ENCODE measurements at regions not wholly inside any gene's neighbourhood (a gene's known extent, or its start where the extent isn't known, plus 50 kb on each side); places are given as distances from the start of the nearest gene placed in this dataset.

DNA sequence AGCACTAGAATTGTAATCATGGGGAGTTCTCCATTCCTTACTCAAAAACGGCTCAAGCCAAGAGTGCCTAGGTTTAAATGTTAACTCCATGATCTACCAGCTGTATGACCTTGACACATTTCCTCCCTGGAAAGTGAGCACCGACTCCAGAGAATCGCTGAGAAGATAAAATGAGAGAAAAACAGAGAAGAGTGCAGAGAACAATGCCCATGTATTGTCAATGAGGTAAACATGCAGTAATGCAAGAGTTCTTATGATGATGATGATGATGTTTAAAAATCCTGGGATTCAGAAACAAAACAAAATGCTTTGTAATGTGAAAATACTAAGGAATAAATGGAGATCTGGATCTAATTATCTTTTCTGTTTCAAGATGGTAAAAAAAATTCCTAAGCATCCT lies 64.8 kb upstream of the BEND6 start:
- H3K4me3 ChIP-seq (IDR thresholded peaks at IDR 0.05; ENCODE audit: insufficient read depth, low read depth, low read length) = no peak overlapping the region
- H3K36me3 ChIP-seq (ENCODE audit: insufficient read depth) = no peaks in the 10 kb centered on the region
- H2AFZ ChIP-seq (ENCODE audit: low read depth) = no peak overlapping the region
- no peak overlapping the region for H3K9ac ChIP-seq
- TF ChIP-seq, protein P1, sequence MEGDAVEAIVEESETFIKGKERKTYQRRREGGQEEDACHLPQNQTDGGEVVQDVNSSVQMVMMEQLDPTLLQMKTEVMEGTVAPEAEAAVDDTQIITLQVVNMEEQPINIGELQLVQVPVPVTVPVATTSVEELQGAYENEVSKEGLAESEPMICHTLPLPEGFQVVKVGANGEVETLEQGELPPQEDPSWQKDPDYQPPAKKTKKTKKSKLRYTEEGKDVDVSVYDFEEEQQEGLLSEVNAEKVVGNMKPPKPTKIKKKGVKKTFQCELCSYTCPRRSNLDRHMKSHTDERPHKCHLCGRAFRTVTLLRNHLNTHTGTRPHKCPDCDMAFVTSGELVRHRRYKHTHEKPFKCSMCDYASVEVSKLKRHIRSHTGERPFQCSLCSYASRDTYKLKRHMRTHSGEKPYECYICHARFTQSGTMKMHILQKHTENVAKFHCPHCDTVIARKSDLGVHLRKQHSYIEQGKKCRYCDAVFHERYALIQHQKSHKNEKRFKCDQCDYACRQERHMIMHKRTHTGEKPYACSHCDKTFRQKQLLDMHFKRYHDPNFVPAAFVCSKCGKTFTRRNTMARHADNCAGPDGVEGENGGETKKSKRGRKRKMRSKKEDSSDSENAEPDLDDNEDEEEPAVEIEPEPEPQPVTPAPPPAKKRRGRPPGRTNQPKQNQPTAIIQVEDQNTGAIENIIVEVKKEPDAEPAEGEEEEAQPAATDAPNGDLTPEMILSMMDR (conservative IDR thresholded peaks at IDR 0.05; ENCODE audit: low read depth, low read length) = no peak
- no peaks in the 10 kb centered on the region for H3K27me3 ChIP-seq (ENCODE audit: insufficient read depth, low read depth)
- H3K4me2 ChIP-seq = peak overlapping the region; percentile 22; the same call in 1 of the 2 replicates
- H3K79me2 ChIP-seq (ENCODE audit: insufficient read depth, low read depth) = no peaks in the 10 kb centered on the region
- no peak overlapping the region for H3K27ac ChIP-seq
- no peaks in the 10 kb centered on the region for H4K20me1 ChIP-seq (ENCODE audit: insufficient read depth)
- H3K4me1 ChIP-seq (ENCODE audit: low read depth, poor library complexity, severe bottlenecking) = peaks cover 34% of the 10 kb centered on the region

DNA sequence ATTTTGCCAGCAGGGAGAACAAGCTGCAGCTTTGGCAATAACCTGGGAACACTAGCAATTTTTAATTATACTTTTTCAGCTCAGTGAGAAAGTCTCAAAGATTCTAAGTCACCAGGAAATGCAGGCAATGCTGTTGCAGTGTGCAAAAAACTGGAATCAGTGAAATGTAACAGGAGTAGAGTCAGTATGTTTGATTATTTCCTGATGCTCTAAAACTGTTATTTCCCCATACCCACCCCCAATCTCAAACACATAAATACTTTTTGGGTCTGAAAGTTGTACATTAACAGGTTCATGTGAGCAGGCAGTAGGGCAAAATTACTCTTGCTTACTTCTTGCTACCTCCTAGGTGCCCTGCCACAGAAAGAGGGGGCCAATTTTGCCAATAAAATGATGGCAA lies 65.4 kb upstream of the BEND6 start:
- no peaks in the 10 kb centered on the region for H3K27me3 ChIP-seq (ENCODE audit: insufficient read depth, low read depth)
- H3K36me3 ChIP-seq (ENCODE audit: insufficient read depth) = no peaks in the 10 kb centered on the region
- peaks cover 34% of the 10 kb centered on the region for H3K4me1 ChIP-seq (ENCODE audit: low read depth, poor library complexity, severe bottlenecking)
- no peak overlapping the region for H3K9ac ChIP-seq
- TF ChIP-seq, protein P1 (conservative IDR thresholded peaks at IDR 0.05; ENCODE audit: low read depth, low read length) = no peak
- no peak overlapping the region for H3K27ac ChIP-seq
- H2AFZ ChIP-seq (ENCODE audit: low read depth) = no peak overlapping the region
- no peaks in the 10 kb centered on the region for H3K79me2 ChIP-seq (ENCODE audit: insufficient read depth, low read depth)
- no peak overlapping the region for H3K4me3 ChIP-seq (IDR thresholded peaks at IDR 0.05; ENCODE audit: insufficient read depth, low read depth, low read length)
- no peaks in the 10 kb centered on the region for H4K20me1 ChIP-seq (ENCODE audit: insufficient read depth)
- no peak overlapping the region for H3K4me2 ChIP-seq

DNA sequence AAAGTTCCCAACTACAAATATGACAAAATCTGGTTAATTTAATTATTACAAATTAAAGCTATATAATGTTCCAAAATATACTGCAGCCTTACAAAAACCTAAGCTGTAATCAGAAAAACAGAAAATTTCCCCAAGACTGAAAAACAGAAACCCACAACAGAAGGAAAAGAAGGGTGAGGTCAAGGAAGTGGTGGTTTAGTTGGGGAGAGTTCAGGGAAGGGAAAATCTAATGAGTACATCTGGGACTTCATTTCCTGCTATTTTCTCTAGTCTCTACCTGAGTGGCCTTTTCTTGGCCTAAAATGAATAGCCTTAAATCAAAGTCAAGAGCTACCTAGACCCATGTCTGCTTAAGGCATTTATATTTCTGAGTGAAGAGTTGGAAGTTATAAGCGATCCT lies 66.2 kb upstream of the BEND6 start:
- Histone ChIP-seq H3K79me2 (ENCODE audit: insufficient read depth, low read depth) (no peaks in the 10 kb centered on the region), H2AFZ (ENCODE audit: low read depth) (no peak overlapping the region), H3K4me1 (ENCODE audit: low read depth, poor library complexity, severe bottlenecking) (peaks cover 34% of the 10 kb centered on the region), H3K4me2 (no peak overlapping the region), H3K9ac (no peak overlapping the region), H4K20me1 (ENCODE audit: insufficient read depth) (no peaks in the 10 kb centered on the region), H3K27me3 (ENCODE audit: insufficient read depth, low read depth) (no peaks in the 10 kb centered on the region), H3K27ac (no peak overlapping the region), H3K4me3 (IDR thresholded peaks at IDR 0.05; ENCODE audit: insufficient read depth, low read depth, low read length) (no peak overlapping the region), H3K36me3 (ENCODE audit: insufficient read depth) (no peaks in the 10 kb centered on the region)
- TF ChIP-seq, protein P1 (conservative IDR thresholded peaks at IDR 0.05; ENCODE audit: low read depth, low read length) = no peak

DNA sequence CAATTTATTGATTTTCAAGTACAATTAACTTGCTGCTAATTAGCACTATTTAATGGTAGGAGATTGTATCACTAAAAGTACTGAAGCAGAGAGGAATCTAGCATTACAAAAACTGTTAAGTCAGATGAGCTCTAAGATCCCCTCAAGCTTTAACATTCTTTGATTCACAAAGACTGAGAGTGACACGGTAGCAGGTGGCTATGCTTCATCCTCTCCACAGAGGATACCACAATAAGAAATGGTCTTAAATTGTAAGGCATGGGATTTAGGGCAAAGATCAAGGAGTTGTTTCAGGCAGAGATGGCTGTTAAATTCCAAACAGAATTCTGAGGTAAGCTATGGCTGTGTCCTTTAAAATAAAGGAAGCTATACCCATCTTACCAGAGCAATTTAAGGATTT lies 67.8 kb upstream of the BEND6 start:
- Histone ChIP-seq H4K20me1 (ENCODE audit: insufficient read depth) (no peaks in the 10 kb centered on the region), H3K4me1 (ENCODE audit: low read depth, poor library complexity, severe bottlenecking) (peaks cover 34% of the 10 kb centered on the region), H2AFZ (ENCODE audit: low read depth) (no peak overlapping the region)

More for the DNA sequence above, 67.8 kb upstream of the BEND6 start:
- no peak overlapping the region for H3K4me3 ChIP-seq (IDR thresholded peaks at IDR 0.05; ENCODE audit: insufficient read depth, low read depth, low read length)
- H3K36me3 ChIP-seq (ENCODE audit: insufficient read depth) = no peaks in the 10 kb centered on the region
- H3K9ac ChIP-seq = no peak overlapping the region
- H3K27me3 ChIP-seq (ENCODE audit: insufficient read depth, low read depth) = no peaks in the 10 kb centered on the region
- H3K4me2 ChIP-seq = no peak overlapping the region
- no peaks in the 10 kb centered on the region for H3K79me2 ChIP-seq (ENCODE audit: insufficient read depth, low read depth)
- TF ChIP-seq, protein P1 (conservative IDR thresholded peaks at IDR 0.05; ENCODE audit: low read depth, low read length) = no peak
- no peak overlapping the region for H3K27ac ChIP-seq

Measured in KMS-11 (cell line).